Neural progenitor cell (in vitro differentiated cells): ENCODE measurements at regions not wholly inside any gene's neighbourhood (a gene's known extent, or its start where the extent isn't known, plus 50 kb on each side); places are given as distances from the start of the nearest gene placed in this dataset.

ENCODE experiments used
- CTCF ChIP-seq: fragments of 200-600 bp; sonication (generic); IDR thresholded peaks from 2 replicates; pipeline ENCODE4 v1.5.1; 2017; ENCODE audit warnings: antibody characterized with exemption, mild to moderate bottlenecking
- EZH2 ChIP-seq: fragments of 200-600 bp; sonication (generic); IDR thresholded peaks from 2 replicates; pipeline ENCODE4 v1.6.1; 2017; ENCODE audit warnings: antibody characterized with exemption, mild to moderate bottlenecking, moderate library complexity
- EZH2phosphoT487 ChIP-seq: fragments of 200-600 bp; sonication (generic); IDR thresholded peaks from 2 replicates; pipeline ENCODE4 v1.6.1; 2017; ENCODE audit warnings: antibody characterized with exemption

DNA sequence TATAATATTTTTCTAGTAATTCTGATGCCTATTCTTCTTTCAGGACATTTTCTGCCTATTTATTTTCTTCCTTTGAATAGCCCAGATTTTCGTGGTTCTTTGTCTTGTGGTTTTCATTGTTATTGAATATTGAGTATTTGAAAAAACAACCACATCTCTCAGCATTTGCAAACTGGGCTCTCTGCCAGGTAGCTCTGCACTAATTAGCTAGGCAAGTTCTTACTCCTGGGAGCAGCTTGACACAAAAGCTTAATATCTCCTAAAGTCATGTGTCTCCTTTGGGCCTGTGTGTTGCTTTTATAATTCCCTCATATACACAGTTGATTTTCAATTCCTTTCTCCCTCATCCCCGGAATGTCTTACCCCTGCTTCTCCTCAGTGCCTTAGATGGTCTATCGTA is 413.5 kb upstream of the GRIA3 start:
- TF ChIP-seq CTCF: no peak
- TF ChIP-seq EZH2: no peak
- TF ChIP-seq EZH2phosphoT487: no peak
